Panc1 (cell line): ENCODE measurements at regions not wholly inside any gene's neighbourhood (a gene's known extent, or its start where the extent isn't known, plus 50 kb on each side); places are given as distances from the start of the nearest gene placed in this dataset.

Experiments
- CTCF ChIP-seq: fragments of 450-650 bp; IDR thresholded peaks from 2 replicates; pipeline ENCODE4 v1.5.1; 2017; ENCODE audit warnings: mild to moderate bottlenecking
- POLR2AphosphoS5 ChIP-seq: IDR thresholded peaks from 2 replicates; pipeline ENCODE4 v1.6.1; 2012; ENCODE audit warnings: mild to moderate bottlenecking, low read depth, low read length, moderate library complexity
- REST ChIP-seq, 2 experiments: IDR thresholded peaks; 2 replicates each; pipeline ENCODE4 v1.6.1; 2011 to 2012; ENCODE audit warnings: low read depth in 2 of 2, control low read depth in 1 of 2, low read length in 1 of 2, mild to moderate bottlenecking in 1 of 2, moderate library complexity in 1 of 2; ENCODE audit not compliant: insufficient read depth in 1 of 2
- SIN3A ChIP-seq: IDR thresholded peaks from 2 replicates; pipeline ENCODE4 v1.6.1; 2012; ENCODE audit warnings: low read depth, mild to moderate bottlenecking, low read length, moderate library complexity, borderline replicate concordance; ENCODE audit not compliant: insufficient read depth
- TCF7L2 ChIP-seq: IDR thresholded peaks from 2 replicates; pipeline ENCODE4 v1.6.1; 2011; ENCODE audit warnings: mild to moderate bottlenecking, low read depth, low read length, inconsistent platforms

- TF ChIP-seq CTCF (no peak), POLR2AphosphoS5 (no peak), REST (IDR thresholded peaks at IDR 0.05; ENCODE audit: insufficient read depth in 1 of 2, low read depth in 2 of 2, low read length in 1 of 2) (no peak), SIN3A (no peak), TCF7L2 (no peak)
Measured at GRCh38 chr6:92109956-92110355, 1309.4 kb downstream of the EPHA7 start.
